Upper lobe of left lung (tissue), 4 donors: ENCODE measurements at regions not wholly inside any gene's neighbourhood (a gene's known extent, or its start where the extent isn't known, plus 50 kb on each side); places are given as distances from the start of the nearest gene placed in this dataset.

Experiments
- CTCF ChIP-seq, 6 experiments: fragments of 450-650 bp in 4 of 6; fragments of 200-600 bp in 2 of 6; sonication (generic) in 2 of 6; IDR thresholded peaks; one replicate each; pipeline ENCODE4 v1.5.1; 2016 to 2019; ENCODE audit warnings: antibody characterized with exemption in 6 of 6
- POLR2AphosphoS5 ChIP-seq, 2 donors: sonication (generic); formaldehyde crosslinking; IDR thresholded peaks; one replicate each; pipeline ENCODE4 v1.5.1; 2017; ENCODE audit warnings: antibody characterized with exemption in 2 of 2

- TF ChIP-seq CTCF (IDR thresholded peaks at IDR 0.05): no peak
- TF ChIP-seq POLR2AphosphoS5 (IDR thresholded peaks at IDR 0.05): no peak
Measured at GRCh38 chr2:41078341-41078740, 626.5 kb upstream of the SLC8A1 start.
